Kidney epithelial cell (primary cell): ENCODE measurements at regions not wholly inside any gene's neighbourhood (a gene's known extent, or its start where the extent isn't known, plus 50 kb on each side); places are given as distances from the start of the nearest gene placed in this dataset.

ENCODE experiments used
- DNase-seq: peaks from one replicate; pipeline ENCODE4 v3.0.0-alpha.2; 2010; ENCODE audit warnings: low read depth
- H3K27me3 ChIP-seq: 2 replicates; pipeline ENCODE4 v1.6.0; 2011; ENCODE audit warnings: low read length; ENCODE audit not compliant: control insufficient read depth, insufficient read depth
- H3K36me3 ChIP-seq: 2 replicates; pipeline ENCODE4 v1.5.1; 2011; ENCODE audit warnings: low read length; ENCODE audit not compliant: control insufficient read depth, insufficient read depth
- H3K4me3 ChIP-seq: 2 replicates; pipeline ENCODE4 v1.5.1; 2011; ENCODE audit warnings: low read depth, mild to moderate bottlenecking, control low read depth, low read length
- TF ChIP-seq, protein P1 (sequence below): IDR thresholded peaks from 2 replicates; pipeline ENCODE4 v1.5.1; 2011; ENCODE audit warnings: mild to moderate bottlenecking, moderate library complexity, low read length, control low read depth, inconsistent platforms; ENCODE audit not compliant: insufficient read depth, poor library complexity, severe bottlenecking

DNA sequence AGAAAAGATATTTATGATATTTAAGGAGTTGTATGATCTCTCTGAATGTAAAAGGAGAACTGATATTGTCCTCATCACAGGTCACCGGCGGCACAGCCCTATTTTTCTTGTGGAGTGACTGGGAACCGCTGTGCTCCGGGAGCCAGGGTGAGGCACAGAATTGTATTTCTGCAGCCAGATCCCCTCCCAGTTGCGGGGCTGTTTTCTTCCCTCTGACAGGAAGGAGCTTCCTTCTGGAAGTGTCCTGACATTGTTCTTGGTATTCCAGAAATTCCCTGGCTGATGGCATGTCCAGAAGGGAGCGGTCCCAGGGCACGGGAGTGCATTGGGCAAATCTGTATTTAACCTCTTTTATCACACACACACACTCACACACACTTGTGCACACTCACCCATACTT is 268.6 kb upstream of the FOXF1 start:
- Histone ChIP-seq H3K36me3 (no peaks in the 10 kb centered on the region), H3K4me3 (no peak overlapping the region), H3K27me3 (no peaks in the 10 kb centered on the region)
- TF ChIP-seq, protein P1, sequence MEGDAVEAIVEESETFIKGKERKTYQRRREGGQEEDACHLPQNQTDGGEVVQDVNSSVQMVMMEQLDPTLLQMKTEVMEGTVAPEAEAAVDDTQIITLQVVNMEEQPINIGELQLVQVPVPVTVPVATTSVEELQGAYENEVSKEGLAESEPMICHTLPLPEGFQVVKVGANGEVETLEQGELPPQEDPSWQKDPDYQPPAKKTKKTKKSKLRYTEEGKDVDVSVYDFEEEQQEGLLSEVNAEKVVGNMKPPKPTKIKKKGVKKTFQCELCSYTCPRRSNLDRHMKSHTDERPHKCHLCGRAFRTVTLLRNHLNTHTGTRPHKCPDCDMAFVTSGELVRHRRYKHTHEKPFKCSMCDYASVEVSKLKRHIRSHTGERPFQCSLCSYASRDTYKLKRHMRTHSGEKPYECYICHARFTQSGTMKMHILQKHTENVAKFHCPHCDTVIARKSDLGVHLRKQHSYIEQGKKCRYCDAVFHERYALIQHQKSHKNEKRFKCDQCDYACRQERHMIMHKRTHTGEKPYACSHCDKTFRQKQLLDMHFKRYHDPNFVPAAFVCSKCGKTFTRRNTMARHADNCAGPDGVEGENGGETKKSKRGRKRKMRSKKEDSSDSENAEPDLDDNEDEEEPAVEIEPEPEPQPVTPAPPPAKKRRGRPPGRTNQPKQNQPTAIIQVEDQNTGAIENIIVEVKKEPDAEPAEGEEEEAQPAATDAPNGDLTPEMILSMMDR = no peak
- no peak for DNase-seq

DNA sequence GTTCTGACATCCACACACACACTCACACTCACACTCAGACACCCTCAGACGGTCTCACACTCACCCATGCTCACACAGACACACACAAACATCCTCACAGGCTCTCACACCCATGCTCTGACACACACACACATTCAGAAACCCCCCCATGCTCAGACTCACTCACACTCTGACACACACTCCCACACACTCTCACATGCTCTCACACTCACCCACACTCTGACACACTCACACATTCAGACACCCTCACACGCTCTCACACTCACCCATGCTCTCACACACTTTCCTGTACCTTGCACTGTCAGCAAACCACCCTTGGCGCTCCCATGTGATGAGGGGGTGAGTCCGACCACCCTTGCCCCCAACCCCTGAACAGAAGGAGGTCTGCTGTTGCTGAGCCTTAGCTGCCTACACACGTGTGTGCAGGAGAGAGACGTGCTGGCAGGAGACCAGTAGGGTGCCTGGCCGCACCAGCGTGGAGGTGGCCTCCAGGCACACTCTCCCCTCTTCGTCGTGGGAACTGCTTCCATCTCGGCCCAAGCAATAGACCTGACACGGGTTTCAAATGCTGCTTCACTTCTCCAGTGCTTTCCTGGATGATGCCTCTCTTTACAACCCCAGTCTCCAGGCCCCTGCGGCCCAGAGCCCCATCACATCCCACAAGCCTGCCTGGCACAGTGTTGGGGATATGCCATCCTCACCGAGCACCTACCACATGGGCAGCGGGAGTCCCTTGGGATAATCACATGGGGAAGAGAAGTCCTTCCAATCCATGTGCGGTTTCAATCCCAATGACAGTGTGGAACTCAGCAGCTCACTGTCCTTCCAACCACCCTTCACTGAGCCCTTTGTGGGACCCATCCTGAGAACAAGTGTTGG is 267.8 kb upstream of the FOXF1 start:
- H3K36me3 ChIP-seq = no peaks in the 10 kb centered on the region
- no peak for DNase-seq
- no peak overlapping the region for H3K4me3 ChIP-seq
- H3K27me3 ChIP-seq = no peaks in the 10 kb centered on the region
- TF ChIP-seq, protein P1 = no peak

DNA sequence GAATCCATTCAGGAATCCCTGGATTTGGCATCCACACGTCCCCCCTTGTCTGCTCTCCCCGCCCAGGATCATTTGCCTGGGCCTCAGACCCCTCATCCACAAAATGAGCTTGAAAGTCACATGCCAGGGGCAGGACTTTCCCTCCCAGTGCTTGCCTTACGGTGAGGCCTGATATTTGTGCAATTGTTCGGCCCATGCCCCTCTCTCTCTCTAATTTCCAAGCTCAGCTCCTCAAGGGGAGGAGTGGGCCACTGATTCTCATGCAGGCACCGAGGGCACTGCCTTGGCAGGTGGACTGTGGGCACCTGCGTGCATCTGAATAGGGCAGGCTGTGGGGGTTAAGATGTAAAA is 267.2 kb upstream of the FOXF1 start:
- TF ChIP-seq, protein P1 = no peak
- H3K36me3 ChIP-seq = no peaks in the 10 kb centered on the region
- H3K27me3 ChIP-seq = no peaks in the 10 kb centered on the region
- DNase-seq = no peak
- no peak overlapping the region for H3K4me3 ChIP-seq

DNA sequence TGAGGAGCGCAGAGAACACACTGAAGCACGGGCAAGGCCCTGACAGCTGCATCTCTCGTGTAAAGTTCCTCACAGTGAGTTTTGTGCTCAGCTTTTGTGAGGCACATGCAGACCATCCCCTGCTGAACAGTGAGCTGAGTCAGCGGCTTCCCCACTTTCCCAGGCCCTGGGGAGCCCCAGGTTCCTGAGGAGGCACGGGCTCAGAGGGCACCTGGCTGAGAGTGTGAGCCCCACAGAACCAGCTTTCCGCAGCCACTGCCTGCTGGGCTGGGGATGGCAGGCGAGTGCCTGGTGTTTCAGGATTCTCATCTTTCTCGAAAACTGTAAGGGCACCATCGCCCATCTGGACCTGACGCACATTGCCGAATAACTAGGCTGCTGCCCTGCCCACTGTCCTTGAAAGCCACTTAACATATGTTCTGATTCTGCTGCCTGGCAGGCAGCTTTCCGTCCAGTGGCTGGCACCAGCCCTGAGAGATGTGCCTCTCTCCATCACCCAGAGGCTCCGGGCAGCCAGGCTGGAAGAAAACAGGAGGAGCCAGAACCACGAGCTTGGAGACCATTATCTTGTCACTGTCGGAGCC is 266.7 kb upstream of the FOXF1 start:
- no peaks in the 10 kb centered on the region for H3K27me3 ChIP-seq
- DNase-seq = no peak
- TF ChIP-seq, protein P1 = no peak

DNA sequence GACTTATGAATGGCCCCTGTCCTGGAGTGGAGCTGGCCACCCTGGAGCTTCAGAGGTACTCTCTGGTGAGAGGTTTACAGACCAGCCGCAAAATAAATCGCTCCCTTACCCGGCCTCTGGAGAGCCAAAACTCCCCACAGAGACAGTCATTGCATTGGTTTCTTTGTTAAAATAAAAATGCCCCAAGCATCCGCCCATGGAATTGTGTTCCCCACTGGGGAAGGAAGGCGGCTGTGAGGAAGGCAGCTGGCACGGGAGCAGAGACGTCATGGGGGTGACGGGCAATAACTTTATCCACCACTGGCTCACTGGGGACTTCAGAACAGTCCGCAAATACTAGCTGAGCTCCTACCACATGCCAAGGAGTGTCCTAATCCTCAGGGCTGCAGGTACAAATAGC is 266.2 kb upstream of the FOXF1 start:
- H3K27me3 ChIP-seq = no peaks in the 10 kb centered on the region
- H3K36me3 ChIP-seq = no peaks in the 10 kb centered on the region
- TF ChIP-seq, protein P1 = no peak
- no peak overlapping the region for H3K4me3 ChIP-seq
- DNase-seq = no peak

More for the DNA sequence above, 266.7 kb upstream of the FOXF1 start:
- Histone ChIP-seq H3K4me3 (no peak overlapping the region), H3K36me3 (no peaks in the 10 kb centered on the region)

DNA sequence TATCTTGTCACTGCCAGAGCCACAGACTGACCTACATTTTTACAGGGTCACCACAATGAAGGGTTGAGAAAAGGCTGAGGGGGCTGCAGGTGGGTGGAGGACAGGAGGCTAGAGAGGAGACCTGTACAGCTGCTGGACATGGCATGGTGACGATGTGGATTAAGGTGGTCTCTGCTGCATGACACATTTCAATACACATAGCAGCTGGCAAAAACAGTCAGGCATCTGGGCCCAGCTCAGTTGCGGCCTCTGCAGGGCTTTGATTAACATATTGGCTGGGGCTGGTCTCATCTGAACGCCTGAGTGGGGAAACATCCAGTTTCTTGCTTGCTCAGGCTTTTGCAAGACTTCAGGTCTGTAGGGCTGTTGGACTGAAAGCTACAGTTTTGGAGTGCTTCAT is 265.4 kb upstream of the FOXF1 start:
- no peak overlapping the region for H3K4me3 ChIP-seq
- no peaks in the 10 kb centered on the region for H3K36me3 ChIP-seq
- no peaks in the 10 kb centered on the region for H3K27me3 ChIP-seq
- TF ChIP-seq, protein P1 = no peak
- DNase-seq = no peak
